ENCODE measurements at regions not wholly inside any gene's neighbourhood (a gene's known extent, or its start where the extent isn't known, plus 50 kb on each side); places are given as distances from the start of the nearest gene placed in this dataset.
"Not testable (repeated sequence)": the region's sequence is repeated elsewhere in the genome, so short reads cannot be mapped to it uniquely, and the experiment has no call there.

- no peak for DNase-seq
Measured at GRCh38 chr6:15001326-15001910, 244.5 kb upstream of the JARID2 start.

DNA sequence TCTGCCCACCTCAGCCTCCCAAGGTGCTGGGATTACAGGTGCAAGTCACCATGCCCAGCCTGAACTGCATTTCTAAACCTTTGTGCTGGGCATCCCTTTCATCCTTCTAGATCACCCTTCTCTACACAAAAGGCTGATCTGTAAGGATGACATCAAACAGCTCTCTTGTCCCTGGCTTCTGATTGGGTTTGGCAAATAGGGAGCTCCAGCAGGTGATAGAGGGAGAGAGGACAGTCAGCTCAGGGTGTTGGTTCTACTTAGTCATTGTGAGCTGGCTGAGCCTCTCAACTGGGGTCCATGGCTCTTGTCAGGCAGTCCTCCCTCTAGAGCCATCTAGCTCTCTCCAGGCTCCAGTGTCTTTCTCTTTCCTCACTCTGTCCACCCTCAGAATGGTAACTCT, 237.6 kb upstream of the JARID2 start:
- no peak for DNase-seq

DNA sequence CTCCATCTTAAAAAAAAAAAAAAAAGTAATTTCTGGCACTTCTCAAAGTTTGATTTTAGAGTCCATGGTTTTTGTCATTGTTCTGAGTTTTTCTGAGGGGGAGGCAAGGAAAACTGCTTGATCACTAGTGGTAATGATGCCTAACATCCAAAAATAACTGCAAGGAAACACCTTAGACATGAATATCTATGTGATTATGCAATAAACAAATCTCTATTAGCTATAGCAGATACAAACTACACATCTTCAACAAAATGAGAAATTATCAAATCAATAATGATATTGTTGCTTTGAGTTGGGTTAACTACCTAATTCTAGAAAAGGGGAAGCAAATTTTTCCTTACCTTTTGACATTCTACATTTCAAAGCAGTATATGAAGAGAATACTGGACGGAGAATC, 230.9 kb upstream of the JARID2 start:
- no peak for DNase-seq

DNA sequence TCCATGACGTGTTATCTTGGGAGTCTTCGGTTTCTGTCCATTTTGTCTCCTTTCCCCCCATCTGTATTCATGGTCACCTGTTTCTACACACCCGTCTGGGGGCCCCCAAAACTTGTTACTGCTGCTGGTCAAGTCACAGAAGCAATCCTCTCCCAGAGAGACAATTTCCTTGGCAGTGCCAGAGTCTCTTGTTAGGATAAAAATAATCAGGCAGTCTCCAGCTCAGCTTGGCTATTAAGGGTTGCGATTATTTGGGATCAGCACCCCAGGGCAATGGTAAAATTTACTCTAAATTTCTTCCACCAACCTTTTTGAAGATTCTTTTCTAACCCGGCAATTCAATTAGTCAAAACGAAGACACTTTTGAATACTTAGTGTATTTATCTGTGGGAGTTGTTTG, 229.1 kb upstream of the JARID2 start:
- no peak for DNase-seq

GRCh38 chr6:15017261-15017660, 228.6 kb upstream of the JARID2 start:
- no peak for DNase-seq

- DNase-seq, result no peak
Measured at GRCh38 chr6:15017803-15018202, 228.1 kb upstream of the JARID2 start.

GRCh38 chr6:15020119-15020770, 225.6 kb upstream of the JARID2 start:
- no peak for DNase-seq

GRCh38 chr6:15021074-15021473, 224.8 kb upstream of the JARID2 start:
- no peak for DNase-seq

GRCh38 chr6:15023018-15023417, 222.9 kb upstream of the JARID2 start:
- DNase-seq, result not testable (repeated sequence)

GRCh38 chr6:15023448-15023847, 222.4 kb upstream of the JARID2 start:
- DNase-seq, result peak; percentile 53

DNA sequence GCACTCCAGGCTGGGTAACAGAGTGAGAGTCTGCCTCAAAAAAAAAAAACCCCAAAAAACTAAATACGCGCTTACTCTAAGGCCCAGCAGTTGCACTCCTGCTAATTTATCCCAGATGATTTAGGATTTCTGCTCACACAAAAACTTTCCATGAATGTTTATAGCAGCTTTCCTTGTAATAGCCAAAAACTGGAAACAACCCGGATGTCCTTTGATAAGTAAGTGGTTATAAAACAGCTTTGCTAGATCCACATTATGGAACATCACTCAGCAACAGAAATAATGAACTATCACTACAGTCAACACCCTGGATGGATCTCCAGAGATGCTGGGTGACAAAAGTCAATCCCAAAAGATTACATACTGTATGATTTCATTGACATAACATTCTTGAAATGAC, 220.4 kb upstream of the JARID2 start:
- DNase-seq, result no peak

- no peak for DNase-seq
Measured at GRCh38 chr6:15026832-15027231, 219.0 kb upstream of the JARID2 start.

GRCh38 chr6:15027472-15027871, 218.4 kb upstream of the JARID2 start:
- no peak for DNase-seq

DNA sequence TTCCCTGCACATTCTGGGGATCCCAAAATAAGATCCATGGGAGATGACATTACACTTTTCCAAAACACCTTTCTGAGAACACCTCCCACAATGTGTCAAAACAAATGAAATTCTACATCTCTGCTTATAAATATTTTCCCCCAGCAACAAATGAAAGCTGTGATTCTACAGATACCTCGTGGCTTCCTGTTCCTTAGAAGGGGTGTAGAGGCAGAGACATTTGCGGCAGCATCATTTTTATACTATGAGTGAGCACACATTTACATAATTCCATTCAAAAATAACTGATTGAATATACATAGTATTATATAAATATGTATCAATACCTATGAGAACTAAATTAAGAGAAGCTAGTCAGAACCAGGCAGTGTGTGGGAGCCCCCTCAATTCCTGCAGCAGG, 213.9 kb upstream of the JARID2 start:
- no peak for DNase-seq

DNA sequence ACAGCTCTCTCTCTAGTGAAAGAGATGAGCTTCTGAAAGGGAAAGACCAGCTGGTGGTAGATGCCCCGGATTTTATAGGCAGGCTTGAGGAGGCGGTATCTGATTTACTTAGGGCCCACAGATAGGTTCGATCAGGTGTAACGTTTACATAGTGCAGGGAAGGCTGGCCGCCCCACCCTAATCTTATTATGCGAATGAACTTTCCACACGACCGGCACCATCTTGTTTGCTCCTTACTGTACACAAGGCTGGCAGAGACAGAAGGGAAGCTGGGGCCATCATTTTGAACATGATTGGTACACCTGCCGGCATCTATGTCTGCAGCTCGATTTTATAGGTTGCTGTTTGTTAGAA, 212.0 kb upstream of the JARID2 start:
- no peak for DNase-seq

DNA sequence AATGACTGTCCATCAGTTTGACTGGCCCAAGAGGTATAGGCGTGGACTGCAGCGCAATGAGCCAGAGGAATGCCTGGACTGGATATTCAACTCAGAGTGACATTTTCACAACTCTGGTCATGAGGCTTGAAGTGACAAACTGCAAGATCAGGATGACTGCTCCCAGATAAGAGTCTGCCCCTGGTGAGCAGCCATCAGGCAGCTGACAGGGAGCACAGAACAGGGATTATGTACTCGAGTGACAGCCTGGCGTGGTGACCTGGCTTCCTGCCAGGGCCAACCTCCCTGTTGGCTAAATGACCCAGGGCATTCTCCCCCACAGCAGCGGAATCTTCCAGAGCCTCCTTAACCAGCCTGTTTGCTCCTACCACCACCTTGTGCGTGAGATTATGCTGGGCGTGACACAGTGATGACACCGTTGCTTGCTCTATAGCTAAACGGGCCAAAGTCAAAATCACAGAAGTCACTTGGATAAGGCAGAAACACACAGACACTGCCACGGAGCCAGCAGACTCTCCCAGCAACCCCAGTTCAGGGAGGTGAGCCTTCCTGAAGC, 209.1 kb upstream of the JARID2 start:
- no peak for DNase-seq

- no peak for DNase-seq
Measured at GRCh38 chr6:15037253-15037652, 208.6 kb upstream of the JARID2 start.

GRCh38 chr6:15038013-15038791, 207.7 kb upstream of the JARID2 start:
- DNase-seq, result no peak

DNA sequence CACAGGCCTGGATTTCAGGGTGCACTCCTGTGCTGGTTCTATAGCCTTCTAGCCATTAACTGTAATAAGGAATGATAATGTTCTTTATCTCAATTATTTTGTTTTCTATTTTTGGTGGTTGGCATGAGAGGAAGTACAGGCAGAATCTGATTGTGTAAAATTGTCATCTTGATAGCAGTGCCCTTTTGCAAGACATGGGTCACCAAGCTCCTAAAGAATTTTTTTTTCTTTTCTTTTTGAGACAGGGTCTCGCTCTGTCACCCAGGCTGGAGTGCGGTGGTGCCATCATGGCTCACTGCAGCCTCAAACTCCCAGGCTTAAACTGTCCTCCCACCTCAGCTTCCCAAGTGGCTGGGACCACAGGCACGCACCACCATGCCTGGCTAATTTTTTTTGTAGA, 206.7 kb upstream of the JARID2 start:
- no peak for DNase-seq

DNA sequence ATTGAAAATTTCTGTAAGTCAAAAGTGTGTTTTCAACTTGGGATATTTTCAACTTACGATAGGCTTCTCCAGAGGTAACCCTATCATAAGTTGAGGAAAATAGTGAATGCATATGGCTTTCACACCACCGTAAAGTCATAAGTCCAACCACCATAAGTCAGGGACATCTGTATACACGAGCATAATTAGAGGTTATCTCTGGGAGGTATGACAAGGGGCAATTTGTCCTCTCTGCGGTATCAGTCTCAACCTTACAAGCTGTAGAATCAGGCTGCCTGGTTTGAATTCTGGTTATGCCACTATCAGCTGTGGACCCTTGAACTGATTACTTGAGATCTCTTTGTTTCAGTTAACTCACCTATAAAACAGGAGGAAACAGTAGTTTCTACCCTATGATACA, 202.9 kb upstream of the JARID2 start:
- no peak for DNase-seq

GRCh38 chr6:15044146-15044882, 201.6 kb upstream of the JARID2 start:
- DNase-seq, result no peak

GRCh38 chr6:15044948-15045347, 200.9 kb upstream of the JARID2 start:
- DNase-seq, result no peak

DNA sequence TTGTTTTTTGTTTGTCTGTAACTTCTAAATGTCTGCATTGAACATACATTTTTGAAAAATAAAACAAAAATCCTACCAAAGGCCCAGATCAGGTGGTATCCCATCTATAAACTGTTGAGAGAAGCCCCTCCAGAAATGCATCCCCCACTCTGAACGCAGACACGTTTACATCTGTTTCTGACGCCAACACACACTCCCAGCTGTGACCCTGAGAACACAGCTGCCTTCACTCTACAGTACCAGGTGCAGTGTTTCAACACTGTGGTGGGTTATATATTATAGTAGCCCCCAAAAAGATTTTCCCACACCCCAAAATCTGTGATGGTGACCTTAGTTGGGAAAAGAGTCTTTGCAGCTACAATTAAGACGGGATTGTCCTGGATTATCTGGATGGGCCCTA, 199.1 kb upstream of the JARID2 start:
- DNase-seq, result no peak
